Stromal cell of bone marrow (primary cell): ENCODE measurements at regions not wholly inside any gene's neighbourhood (a gene's known extent, or its start where the extent isn't known, plus 50 kb on each side); places are given as distances from the start of the nearest gene placed in this dataset.
"Not testable (repeated sequence)": the region's sequence is repeated elsewhere in the genome, so short reads cannot be mapped to it uniquely, and the experiment has no call there.

Source experiments
- DNase-seq: peaks from one replicate; pipeline ENCODE4 v3.0.0-alpha.2; 2012; ENCODE audit warnings: low read depth

GRCh38 chr6:131430531-131430930 lies 142.5 kb upstream of the ARG1 start:
- no peak for DNase-seq

GRCh38 chr6:131431718-131432117 lies 141.3 kb upstream of the ARG1 start:
- DNase-seq, result no peak

- no peak for DNase-seq
Measured at GRCh38 chr6:131433927-131434326, 139.1 kb upstream of the ARG1 start.

- DNase-seq, result no peak
Measured at GRCh38 chr6:131436358-131436757, 136.7 kb upstream of the ARG1 start.

GRCh38 chr6:131443014-131443413 lies 130.0 kb upstream of the ARG1 start:
- DNase-seq, result no peak

GRCh38 chr6:131443514-131443913 lies 129.5 kb upstream of the ARG1 start:
- DNase-seq, result no peak

- not testable (repeated sequence) for DNase-seq
Measured at GRCh38 chr6:131445356-131445755, 127.7 kb upstream of the ARG1 start.

- DNase-seq, result no peak
Measured at GRCh38 chr6:131450861-131451260, 122.2 kb upstream of the ARG1 start.

- no peak for DNase-seq
Measured at GRCh38 chr6:131451321-131452144, 121.5 kb upstream of the ARG1 start.

- DNase-seq, result no peak
Measured at GRCh38 chr6:131453803-131454202, 119.2 kb upstream of the ARG1 start.

- DNase-seq, result no peak
Measured at GRCh38 chr6:131456565-131456964, 116.5 kb upstream of the ARG1 start.

- no peak for DNase-seq
Measured at GRCh38 chr6:131459005-131459404, 114.0 kb upstream of the ARG1 start.

- no peak for DNase-seq
Measured at GRCh38 chr6:131460614-131461000, 112.4 kb upstream of the ARG1 start.

- DNase-seq, result no peak
Measured at GRCh38 chr6:131469130-131469529, 103.9 kb upstream of the ARG1 start.

- no peak for DNase-seq
Measured at GRCh38 chr6:131470534-131470933, 102.5 kb upstream of the ARG1 start.

- DNase-seq, result no peak
Measured at GRCh38 chr6:131471331-131471730, 101.7 kb upstream of the ARG1 start.

- DNase-seq, result not testable (repeated sequence)
Measured at GRCh38 chr6:131473303-131473702, 99.7 kb upstream of the ARG1 start.

- DNase-seq, result no peak
Measured at GRCh38 chr6:131476362-131476761, 96.7 kb upstream of the ARG1 start.

- not testable (repeated sequence) for DNase-seq
Measured at GRCh38 chr6:131478740-131479211, 94.2 kb upstream of the ARG1 start.

GRCh38 chr6:131486608-131487007 lies 86.4 kb upstream of the ARG1 start:
- no peak for DNase-seq

GRCh38 chr6:131488780-131489179 lies 84.2 kb upstream of the ARG1 start:
- DNase-seq, result no peak

- DNase-seq, result no peak
Measured at GRCh38 chr6:131490441-131490840, 82.6 kb upstream of the ARG1 start.

- no peak for DNase-seq
Measured at GRCh38 chr6:131492932-131493573, 80.0 kb upstream of the ARG1 start.

- DNase-seq, result not testable (repeated sequence)
Measured at GRCh38 chr6:131504387-131504786, 68.6 kb upstream of the ARG1 start.
